Left ventricle myocardium inferior (tissue), 1 donor: ENCODE measurements at regions not wholly inside any gene's neighbourhood (a gene's known extent, or its start where the extent isn't known, plus 50 kb on each side); places are given as distances from the start of the nearest gene placed in this dataset.

Experiments
- DNase-seq: peaks from one replicate; pipeline ENCODE4 v3.0.0-alpha.2; 2020
- H3K27ac ChIP-seq: fragments of 200-600 bp; replicated peaks from 2 replicates; pipeline ENCODE4 v1.8.0; 2021
- H3K27me3 ChIP-seq: fragments of 200-600 bp; 2 replicates; pipeline ENCODE4 v1.8.0; 2021; ENCODE audit warnings: low read depth
- H3K36me3 ChIP-seq: fragments of 200-600 bp; 2 replicates; pipeline ENCODE4 v1.8.0; 2021
- H3K4me1 ChIP-seq: fragments of 200-600 bp; 2 replicates; pipeline ENCODE4 v1.8.0; 2021
- H3K4me3 ChIP-seq: fragments of 200-600 bp; 2 replicates; pipeline ENCODE4 v1.8.0; 2021; ENCODE audit warnings: mild to moderate bottlenecking, moderate library complexity
- H3K9me3 ChIP-seq: fragments of 200-600 bp; replicated peaks from 2 replicates; pipeline ENCODE4 v1.8.0; 2021
- intact Hi-C: fragments of 100-400 bp; cut with micrococcal nuclease; formaldehyde crosslinking; loops from one replicate; pipeline ENCODE4 v1.11.0; 2022
- TF ChIP-seq, protein P1 (sequence below): fragments of 200-600 bp; IDR thresholded peaks from 2 replicates; pipeline ENCODE4 v1.8.0; 2021; ENCODE audit warnings: antibody characterized with exemption, mild to moderate bottlenecking, borderline replicate concordance
- donor health status: DM: no; HTN: yes; CAD: no; lungs with severe emphysema.

DNA sequence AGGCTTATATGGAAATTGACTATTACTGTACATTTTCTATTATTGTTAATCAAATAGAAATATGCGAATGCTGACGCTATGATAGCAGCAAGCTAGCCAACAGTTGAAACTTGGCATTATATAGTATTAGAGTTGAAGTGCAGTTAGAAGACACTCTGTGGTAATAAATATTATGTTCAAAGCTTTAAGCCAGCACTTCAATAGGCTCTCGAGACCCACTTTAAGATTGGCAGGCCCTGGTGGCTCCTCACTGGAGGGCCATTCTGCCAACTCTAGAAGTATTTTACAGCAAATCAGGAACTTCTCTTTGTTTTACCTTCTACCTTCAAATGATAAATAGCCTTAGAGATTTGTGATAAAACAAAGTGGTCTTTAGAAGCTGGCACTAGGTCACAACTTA, 2029.0 kb upstream of the WWC1 start:
- H3K36me3 ChIP-seq = no peaks in the 10 kb centered on the region
- no peak overlapping the region for H3K27ac ChIP-seq
- intact Hi-C loops = no loop called here
- H3K4me3 ChIP-seq = no peak overlapping the region
- DNase-seq = no peak
- H3K27me3 ChIP-seq = no peaks in the 10 kb centered on the region
- no peaks in the 10 kb centered on the region for H3K4me1 ChIP-seq
- H3K9me3 ChIP-seq = no peaks in the 10 kb centered on the region
- TF ChIP-seq, protein P1, sequence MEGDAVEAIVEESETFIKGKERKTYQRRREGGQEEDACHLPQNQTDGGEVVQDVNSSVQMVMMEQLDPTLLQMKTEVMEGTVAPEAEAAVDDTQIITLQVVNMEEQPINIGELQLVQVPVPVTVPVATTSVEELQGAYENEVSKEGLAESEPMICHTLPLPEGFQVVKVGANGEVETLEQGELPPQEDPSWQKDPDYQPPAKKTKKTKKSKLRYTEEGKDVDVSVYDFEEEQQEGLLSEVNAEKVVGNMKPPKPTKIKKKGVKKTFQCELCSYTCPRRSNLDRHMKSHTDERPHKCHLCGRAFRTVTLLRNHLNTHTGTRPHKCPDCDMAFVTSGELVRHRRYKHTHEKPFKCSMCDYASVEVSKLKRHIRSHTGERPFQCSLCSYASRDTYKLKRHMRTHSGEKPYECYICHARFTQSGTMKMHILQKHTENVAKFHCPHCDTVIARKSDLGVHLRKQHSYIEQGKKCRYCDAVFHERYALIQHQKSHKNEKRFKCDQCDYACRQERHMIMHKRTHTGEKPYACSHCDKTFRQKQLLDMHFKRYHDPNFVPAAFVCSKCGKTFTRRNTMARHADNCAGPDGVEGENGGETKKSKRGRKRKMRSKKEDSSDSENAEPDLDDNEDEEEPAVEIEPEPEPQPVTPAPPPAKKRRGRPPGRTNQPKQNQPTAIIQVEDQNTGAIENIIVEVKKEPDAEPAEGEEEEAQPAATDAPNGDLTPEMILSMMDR = no peak

DNA sequence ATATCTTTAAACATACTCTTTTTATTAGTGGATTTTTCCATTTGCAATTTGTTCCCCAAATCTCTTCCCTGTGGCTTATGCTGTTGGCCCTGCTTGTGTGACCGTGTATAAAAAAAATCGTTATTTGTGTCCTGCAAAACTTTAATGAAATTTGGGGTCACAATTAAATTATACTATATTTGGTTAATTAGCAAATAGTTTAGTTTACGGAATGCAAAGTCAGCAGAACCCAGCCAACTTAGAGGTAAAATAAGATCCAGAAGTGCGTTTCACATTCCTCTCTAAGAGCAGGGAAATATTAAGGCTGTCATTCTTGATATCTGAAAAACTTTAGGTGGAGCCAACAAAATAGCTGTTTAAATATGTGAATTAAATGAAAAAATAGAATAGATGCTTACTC, 2023.5 kb upstream of the WWC1 start:
- no peak overlapping the region for H3K4me3 ChIP-seq
- intact Hi-C loops = no loop called here
- no peaks in the 10 kb centered on the region for H3K4me1 ChIP-seq
- no peaks in the 10 kb centered on the region for H3K27me3 ChIP-seq
- H3K36me3 ChIP-seq = no peaks in the 10 kb centered on the region
- TF ChIP-seq, protein P1 = no peak
- no peaks in the 10 kb centered on the region for H3K9me3 ChIP-seq
- no peak overlapping the region for H3K27ac ChIP-seq
- no peak for DNase-seq

DNA sequence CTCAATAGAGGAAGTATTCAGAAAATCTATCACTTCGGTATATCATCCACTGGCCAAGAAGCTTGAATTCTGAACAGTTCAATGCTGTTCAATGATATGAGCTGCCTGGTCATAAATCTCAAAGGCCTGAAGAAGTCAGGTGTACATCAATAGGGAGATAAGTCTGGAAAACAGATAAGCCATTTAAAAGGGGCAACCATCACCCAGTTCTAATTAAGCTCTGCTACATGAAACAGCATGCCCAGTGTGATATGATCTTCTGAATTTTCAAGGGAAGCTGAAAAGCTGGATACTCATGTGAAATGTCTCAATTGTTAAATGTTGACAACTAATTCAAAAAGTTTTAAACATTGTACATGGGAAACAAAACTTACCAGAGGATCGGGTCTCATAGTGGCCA, 2020.7 kb upstream of the WWC1 start:
- no peaks in the 10 kb centered on the region for H3K36me3 ChIP-seq
- no peak overlapping the region for H3K27ac ChIP-seq
- TF ChIP-seq, protein P1 = no peak
- no peak for DNase-seq
- no peaks in the 10 kb centered on the region for H3K4me1 ChIP-seq
- no peaks in the 10 kb centered on the region for H3K9me3 ChIP-seq
- intact Hi-C loops = no loop called here
- no peak overlapping the region for H3K4me3 ChIP-seq
- no peaks in the 10 kb centered on the region for H3K27me3 ChIP-seq

GRCh38 chr5:166276006-166276405, 2015.4 kb upstream of the WWC1 start:
- H3K27ac ChIP-seq = no peak overlapping the region
- intact Hi-C loops = no loop called here
- no peak for DNase-seq
- peaks cover 24% of the 10 kb centered on the region for H3K9me3 ChIP-seq
- no peaks in the 10 kb centered on the region for H3K36me3 ChIP-seq
- no peak overlapping the region for H3K4me3 ChIP-seq
- no peaks in the 10 kb centered on the region for H3K4me1 ChIP-seq
- no peaks in the 10 kb centered on the region for H3K27me3 ChIP-seq
- TF ChIP-seq, protein P1 = no peak

DNA sequence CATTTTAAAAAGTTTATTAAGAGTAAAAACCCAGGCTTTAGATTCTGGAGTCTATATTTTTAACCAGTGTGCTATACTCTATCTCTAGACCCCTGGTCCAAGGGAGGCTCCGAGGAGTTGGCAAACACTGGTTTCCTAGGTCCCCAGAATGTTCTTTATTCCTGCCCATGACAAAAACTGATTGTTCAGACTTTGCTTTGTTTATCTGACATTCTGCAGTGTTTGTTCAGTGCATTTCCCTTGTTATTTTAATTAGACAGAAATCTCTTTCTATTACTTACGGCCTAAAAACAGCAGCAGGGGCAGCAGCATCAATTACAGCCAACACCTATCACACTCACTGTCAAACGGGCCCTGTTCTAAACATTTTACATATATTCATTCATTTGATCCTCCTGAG, 2011.6 kb upstream of the WWC1 start:
- Histone ChIP-seq H3K27me3 (no peaks in the 10 kb centered on the region), H3K36me3 (no peaks in the 10 kb centered on the region), H3K9me3 (peaks cover 27% of the 10 kb centered on the region), H3K4me1 (no peaks in the 10 kb centered on the region), H3K27ac (no peak overlapping the region), H3K4me3 (no peak overlapping the region)
- TF ChIP-seq, protein P1 = no peak
- DNase-seq = no peak
- intact Hi-C loops = no loop called here

DNA sequence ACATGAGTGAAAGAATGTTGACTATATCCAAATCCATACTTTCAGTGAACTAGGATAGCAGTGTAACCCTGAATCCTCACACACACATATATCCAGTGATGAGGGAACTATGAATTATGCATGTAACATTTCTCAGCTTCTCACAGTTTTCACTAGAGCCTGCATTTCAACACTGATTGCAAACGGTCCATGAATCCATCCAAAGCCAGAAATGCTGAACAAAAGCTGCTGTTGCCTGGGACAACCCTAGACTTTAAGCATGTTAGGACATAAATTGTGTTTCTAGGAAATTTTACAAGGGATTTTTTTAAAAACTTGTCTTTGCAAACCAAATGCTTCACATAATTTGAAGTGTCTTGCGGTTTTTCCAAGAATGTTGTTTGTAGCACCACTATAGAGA, 2010.0 kb upstream of the WWC1 start:
- intact Hi-C loops = no loop called here
- peaks cover 27% of the 10 kb centered on the region for H3K9me3 ChIP-seq
- TF ChIP-seq, protein P1 = no peak
- no peak for DNase-seq
- no peaks in the 10 kb centered on the region for H3K4me1 ChIP-seq
- no peak overlapping the region for H3K4me3 ChIP-seq
- no peaks in the 10 kb centered on the region for H3K27me3 ChIP-seq
- H3K36me3 ChIP-seq = no peaks in the 10 kb centered on the region
- H3K27ac ChIP-seq = no peak overlapping the region
